Bone marrow (tissue), 2 donors: ENCODE measurements at regions not wholly inside any gene's neighbourhood (a gene's known extent, or its start where the extent isn't known, plus 50 kb on each side); places are given as distances from the start of the nearest gene placed in this dataset.

Experiments used
- DNase-seq, 2 donors: peaks; one replicate each; lab custom pipeline; 2025; lab: John Stamatoyannopoulos, UW

GRCh38 chr5:2291146-2291840 lies 408.6 kb upstream of the IRX4 start:
- no peak for DNase-seq

- DNase-seq: no peak
Observed at GRCh38 chr5:2289380-2289779, 406.7 kb upstream of the IRX4 start.

GRCh38 chr5:2288968-2289367 lies 406.2 kb upstream of the IRX4 start:
- no peak for DNase-seq

- no peak for DNase-seq
Observed at GRCh38 chr5:2288466-2288865, 405.7 kb upstream of the IRX4 start.

GRCh38 chr5:2286250-2286649 lies 403.5 kb upstream of the IRX4 start:
- no peak for DNase-seq

GRCh38 chr5:2284678-2285077 lies 402.0 kb upstream of the IRX4 start:
- DNase-seq: no peak

GRCh38 chr5:2283481-2284045 lies 400.8 kb upstream of the IRX4 start:
- no peak for DNase-seq

GRCh38 chr5:2282893-2283292 lies 400.2 kb upstream of the IRX4 start:
- DNase-seq: no peak

GRCh38 chr5:2282034-2282690 lies 399.4 kb upstream of the IRX4 start:
- DNase-seq: no peak

GRCh38 chr5:2281446-2281845 lies 398.7 kb upstream of the IRX4 start:
- no peak for DNase-seq

- no peak for DNase-seq
Observed at GRCh38 chr5:2280318-2280717, 397.6 kb upstream of the IRX4 start.

- DNase-seq: no peak
Observed at GRCh38 chr5:2278825-2279456, 396.2 kb upstream of the IRX4 start.

- no peak for DNase-seq
Observed at GRCh38 chr5:2277886-2278285, 395.2 kb upstream of the IRX4 start.

- DNase-seq: no peak
Observed at GRCh38 chr5:2276101-2276500, 393.4 kb upstream of the IRX4 start.

GRCh38 chr5:2272755-2273154 lies 390.0 kb upstream of the IRX4 start:
- DNase-seq: no peak

- DNase-seq: no peak
Observed at GRCh38 chr5:2272039-2272438, 389.3 kb upstream of the IRX4 start.

- DNase-seq: no peak
Observed at GRCh38 chr5:2271316-2271715, 388.6 kb upstream of the IRX4 start.

GRCh38 chr5:2270467-2270866 lies 387.7 kb upstream of the IRX4 start:
- DNase-seq: no peak

- no peak for DNase-seq
Observed at GRCh38 chr5:2269656-2270055, 386.9 kb upstream of the IRX4 start.

- no peak for DNase-seq
Observed at GRCh38 chr5:2267991-2268390, 385.3 kb upstream of the IRX4 start.

GRCh38 chr5:2266641-2267240 lies 384.0 kb upstream of the IRX4 start:
- no peak for DNase-seq

GRCh38 chr5:2265341-2265740 lies 382.6 kb upstream of the IRX4 start:
- DNase-seq: no peak

- no peak for DNase-seq
Observed at GRCh38 chr5:2263763-2264162, 381.0 kb upstream of the IRX4 start.
